Coronary artery (tissue), 2 donors: ENCODE measurements at regions not wholly inside any gene's neighbourhood (a gene's known extent, or its start where the extent isn't known, plus 50 kb on each side); places are given as distances from the start of the nearest gene placed in this dataset.

Experiments used
- DNase-seq: peaks from one replicate; pipeline ENCODE4 v3.0.0-alpha.2; 2017; ENCODE audit warnings: low spot score
- H3K27ac ChIP-seq, 2 donors: fragments of 200-600 bp; sonication (generic); one replicate each; pipeline ENCODE4 v1.5.1; 2016 to 2019
- H3K4me3 ChIP-seq: fragments of 200-600 bp; sonication (generic); 2 replicates; pipeline ENCODE4 v1.5.1; 2016; ENCODE audit warnings: mild to moderate bottlenecking, moderate library complexity
- CTCF ChIP-seq: fragments of 200-600 bp; sonication (generic); IDR thresholded peaks from one replicate; pipeline ENCODE4 v1.5.1; 2019; ENCODE audit warnings: antibody characterized with exemption

GRCh38 chr5:117188211-117188610, 613.6 kb upstream of the SEMA6A start:
- H3K4me3 ChIP-seq, result no peak overlapping the region
- DNase-seq, result no peak
- TF ChIP-seq CTCF, result no peak
- H3K27ac ChIP-seq, result no peak overlapping the region

GRCh38 chr5:117186751-117187150, 612.1 kb upstream of the SEMA6A start:
- no peak overlapping the region for H3K4me3 ChIP-seq
- TF ChIP-seq CTCF, result no peak
- H3K27ac ChIP-seq, result no peak overlapping the region
- no peak for DNase-seq

GRCh38 chr5:117183326-117183725, 608.7 kb upstream of the SEMA6A start:
- DNase-seq, result no peak
- no peak for TF ChIP-seq CTCF

GRCh38 chr5:117182104-117182503, 607.5 kb upstream of the SEMA6A start:
- Histone ChIP-seq H3K27ac (no peak overlapping the region), H3K4me3 (no peak overlapping the region)
- no peak for TF ChIP-seq CTCF
- DNase-seq, result no peak

More at GRCh38 chr5:117183326-117183725, 608.7 kb upstream of the SEMA6A start:
- Histone ChIP-seq H3K27ac (no peak overlapping the region), H3K4me3 (no peak overlapping the region)

- Histone ChIP-seq H3K27ac (no peak overlapping the region), H3K4me3 (no peak overlapping the region)
- TF ChIP-seq CTCF, result no peak
- no peak for DNase-seq
Measured at GRCh38 chr5:117177302-117177701, 602.7 kb upstream of the SEMA6A start.

- Histone ChIP-seq H3K4me3 (no peak overlapping the region), H3K27ac (no peak overlapping the region)
- no peak for DNase-seq
- TF ChIP-seq CTCF, result no peak
Measured at GRCh38 chr5:117165068-117165467, 590.4 kb upstream of the SEMA6A start.

- no peak overlapping the region for H3K27ac ChIP-seq
- no peak for TF ChIP-seq CTCF
- H3K4me3 ChIP-seq, result no peak overlapping the region
- no peak for DNase-seq
Measured at GRCh38 chr5:117161718-117162335, 587.2 kb upstream of the SEMA6A start.
